Lower leg skin (tissue), 4 donors: ENCODE measurements at regions not wholly inside any gene's neighbourhood (a gene's known extent, or its start where the extent isn't known, plus 50 kb on each side); places are given as distances from the start of the nearest gene placed in this dataset.

Experiments used
- DNase-seq, 2 donors: peaks; one replicate each; pipeline ENCODE4 v3.0.0-alpha.2; 2019; ENCODE audit warnings: low spot score in 2 of 2
- H3K4me3 ChIP-seq: fragments of 200-600 bp; sonication (generic); 2 replicates; pipeline ENCODE4 v1.5.1; 2017; ENCODE audit warnings: mild to moderate bottlenecking, low read depth; ENCODE audit not compliant: poor library complexity, severe bottlenecking
- CTCF ChIP-seq, 3 donors: fragments of 450-650 bp; IDR thresholded peaks; one replicate each; pipeline ENCODE4 v1.5.1; 2016; ENCODE audit warnings: antibody characterized with exemption in 3 of 3, mild to moderate bottlenecking in 3 of 3, moderate library complexity in 2 of 3
- POLR2A ChIP-seq, 2 donors: fragments of 450-650 bp; IDR thresholded peaks; one replicate each; pipeline ENCODE4 v1.6.1; 2016 to 2017; ENCODE audit warnings: antibody characterized with exemption in 2 of 2, mild to moderate bottlenecking in 1 of 2, moderate library complexity in 1 of 2
- WGBS, 2 donors: methylation state at CpG; one replicate each; pipeline ENCODE4 v1.1.5; 2018; 5-methylcytosine and 5-hydroxymethylcytosine counted together
- intact Hi-C: fragments of 100-400 bp; cut with DNase I; formaldehyde crosslinking; loops from one replicate; pipeline ENCODE4 v1.15.0; 2023; ENCODE audit warnings: low total_unique reads

- 88 to 96% methylated on average over 2 of the region's 2 CpGs for WGBS, 2 donors
- no peak for DNase-seq
- TF ChIP-seq POLR2A (IDR thresholded peaks at IDR 0.05) (no peak), CTCF (IDR thresholded peaks at IDR 0.05) (no peak)
- H3K4me3 ChIP-seq = no peak overlapping the region
- intact Hi-C loops = no loop called here
These were observed 181.5 kb upstream of the TRIM24 start for GRCh38 chr7:138278601-138279000.

DNA sequence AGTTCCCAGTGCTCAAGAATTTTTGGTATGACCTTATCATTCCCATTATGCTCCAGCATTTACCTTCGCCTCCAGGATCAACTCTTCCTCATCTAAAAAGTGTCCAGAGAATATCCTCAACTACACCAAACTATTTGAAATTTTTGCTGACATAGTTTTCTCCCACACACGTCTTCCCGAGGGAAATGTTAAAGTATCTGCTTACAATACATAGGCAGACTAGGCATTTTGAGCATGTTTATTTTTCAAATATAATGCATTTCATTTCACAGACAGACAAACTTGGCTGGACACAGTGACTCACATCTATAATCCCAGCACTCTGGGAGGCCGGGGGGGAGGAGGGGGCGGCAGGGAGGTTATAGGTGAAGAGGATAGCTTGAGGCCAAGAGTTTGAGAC lies 177.1 kb upstream of the TRIM24 start:
- TF ChIP-seq CTCF (IDR thresholded peaks at IDR 0.05) (no peak), POLR2A (IDR thresholded peaks at IDR 0.05) (no peak)
- intact Hi-C loops = no loop called here
- H3K4me3 ChIP-seq = no peak overlapping the region
- no peak for DNase-seq
- WGBS, 2 donors = 74 to 79% methylated on average over 5 of the region's 5 CpGs

GRCh38 chr7:138285129-138285528 lies 174.9 kb upstream of the TRIM24 start:
- no peak for TF ChIP-seq CTCF (IDR thresholded peaks at IDR 0.05)
- TF ChIP-seq POLR2A (IDR thresholded peaks at IDR 0.05) = no peak
- intact Hi-C loops = no loop called here
- H3K4me3 ChIP-seq = no peak overlapping the region
- DNase-seq = no peak
- 59 to 70% methylated on average over 1 of the region's 1 CpG for WGBS, 2 donors

- intact Hi-C loops = no loop called here
- TF ChIP-seq POLR2A (IDR thresholded peaks at IDR 0.05) = no peak
- TF ChIP-seq CTCF (IDR thresholded peaks at IDR 0.05) = no peak
- no peak for DNase-seq
- H3K4me3 ChIP-seq = no peak overlapping the region
- WGBS, 2 donors = 68 to 73% methylated on average over 3 of the region's 3 CpGs
These were observed 173.2 kb upstream of the TRIM24 start for GRCh38 chr7:138286846-138287245.

GRCh38 chr7:138287549-138287948 lies 172.5 kb upstream of the TRIM24 start:
- WGBS, 2 donors = 52 to 57% methylated on average over 2 of the region's 2 CpGs
- DNase-seq = no peak
- TF ChIP-seq POLR2A (IDR thresholded peaks at IDR 0.05) (no peak), CTCF (IDR thresholded peaks at IDR 0.05) (no peak)
- intact Hi-C loops = no loop called here
- no peak overlapping the region for H3K4me3 ChIP-seq

DNA sequence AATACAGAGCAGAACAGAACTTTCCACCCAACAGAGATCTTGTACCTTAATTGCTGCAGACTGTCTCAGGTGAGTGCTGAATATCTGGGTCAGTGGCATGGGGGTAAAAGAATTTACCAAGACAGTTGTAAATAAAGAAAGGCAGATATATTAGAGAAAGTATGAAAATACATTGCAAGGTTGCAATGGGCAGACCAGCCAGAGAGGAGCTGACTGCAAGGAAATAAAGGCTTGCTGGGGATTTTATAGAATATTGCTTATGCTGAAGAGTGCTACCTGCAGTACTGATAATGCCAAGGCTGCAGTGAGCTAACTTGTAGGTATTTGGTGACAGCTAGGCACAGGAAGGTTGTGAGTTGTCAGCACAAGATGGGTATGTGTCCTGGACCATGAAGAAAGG lies 171.0 kb upstream of the TRIM24 start:
- intact Hi-C loops = no loop called here

More for the DNA sequence above, 171.0 kb upstream of the TRIM24 start:
- no peak overlapping the region for H3K4me3 ChIP-seq
- TF ChIP-seq POLR2A (IDR thresholded peaks at IDR 0.05) (no peak), CTCF (IDR thresholded peaks at IDR 0.05) (no peak)
- no peak for DNase-seq
